CD4-positive, alpha-beta T cell (primary cell): ENCODE measurements at regions not wholly inside any gene's neighbourhood (a gene's known extent, or its start where the extent isn't known, plus 50 kb on each side); places are given as distances from the start of the nearest gene placed in this dataset.

ENCODE experiments used
- ATAC-seq: fragments of 200-7000 bp; cut with Tn5 transposase; one replicate; pipeline ENCODE4 v1.10.0; 2022; ENCODE audit warnings: mild to moderate bottlenecking; ENCODE audit not compliant: poor library complexity
- CTCF ChIA-PET: fragments of 350-600 bp; sonication (Branson Sonifier 250); formaldehyde crosslinking; loops from one replicate; lab custom pipeline; 2021; ENCODE audit warnings: antibody characterized with exemption, inconsistent platforms; lab: Charles Lee
- POLR2A ChIA-PET: fragments of 350-600 bp; sonication (Branson Sonifier 250); formaldehyde crosslinking; loops from one replicate; lab custom pipeline; 2021; ENCODE audit warnings: antibody characterized with exemption, inconsistent platforms; lab: Charles Lee
- DNase-seq, 14 experiments: peaks; one replicate each; pipeline ENCODE4 v3.0.0-alpha.2; 2013 to 2020; ENCODE audit warnings: mixed read lengths in 2 of 14
- H3K27ac ChIP-seq, 2 donors: one replicate each; pipeline versions ENCODE4 v1.5.1 to v1.7.0; 2013; ENCODE audit warnings: low read length in 2 of 2, low read depth in 1 of 2, mild to moderate bottlenecking in 1 of 2
- H3K27me3 ChIP-seq, 2 experiments: 1 replicate in 1 of 2; 2 replicates in 1 of 2; pipeline versions ENCODE4 v1.6.1 to v1.7.0; 2013; ENCODE audit warnings: low read length in 2 of 2, control low read depth in 1 of 2, mild to moderate bottlenecking in 1 of 2, moderate library complexity in 1 of 2; ENCODE audit not compliant: insufficient read depth in 2 of 2, control insufficient read depth in 1 of 2
- H3K36me3 ChIP-seq: one replicate; pipeline ENCODE4 v1.6.1; 2013; ENCODE audit warnings: low read length, control low read depth; ENCODE audit not compliant: insufficient read depth
- H3K4me1 ChIP-seq: one replicate; pipeline ENCODE4 v1.6.1; 2013; ENCODE audit warnings: low read length, control low read depth; ENCODE audit not compliant: insufficient read depth
- H3K4me3 ChIP-seq: one replicate; pipeline ENCODE4 v1.5.1; 2013; ENCODE audit warnings: mild to moderate bottlenecking, low read length, moderate library complexity
- H3K9me3 ChIP-seq, 2 experiments: 1 replicate in 1 of 2; 2 replicates in 1 of 2; pipeline versions ENCODE4 v1.6.1 to v1.7.0; 2013; ENCODE audit warnings: low read length in 2 of 2, mild to moderate bottlenecking in 2 of 2, control low read depth in 1 of 2, moderate library complexity in 1 of 2; ENCODE audit not compliant: control insufficient read depth in 1 of 2, insufficient read depth in 1 of 2
- H3K27ac Mint-ChIP-seq: one replicate; pipeline ENCODE4 v1.8.0; 2020; ENCODE audit warnings: mixed read lengths
- H3K27me3 Mint-ChIP-seq: one replicate; pipeline ENCODE4 v1.8.0; 2021; ENCODE audit warnings: mixed read lengths
- H3K36me3 Mint-ChIP-seq: one replicate; pipeline ENCODE4 v1.8.0; 2021; ENCODE audit warnings: low read depth, mixed read lengths
- H3K4me1 Mint-ChIP-seq: one replicate; pipeline ENCODE4 v1.8.0; 2021; ENCODE audit warnings: low read depth, mixed read lengths
- H3K4me3 Mint-ChIP-seq: one replicate; pipeline ENCODE4 v1.8.0; 2020; ENCODE audit warnings: mild to moderate bottlenecking, mixed read lengths
- H3K9me3 Mint-ChIP-seq: one replicate; pipeline ENCODE4 v1.8.0; 2020; ENCODE audit warnings: mixed read lengths
- intact Hi-C, 2 experiments: fragments of 100-400 bp; cut with DNase I in 1 of 2; cut with micrococcal nuclease in 1 of 2; formaldehyde crosslinking; loops; one replicate each; pipeline versions ENCODE4 v1.15.1 to v1.9.0; 2023 to 2025; cut with DNase I, micrococcal nuclease
- TF ChIP-seq, protein P1 (sequence below): fragments of 200-600 bp; IDR thresholded peaks from one replicate; pipeline ENCODE4 v1.8.0; 2022; ENCODE audit warnings: antibody characterized with exemption, mild to moderate bottlenecking

DNA sequence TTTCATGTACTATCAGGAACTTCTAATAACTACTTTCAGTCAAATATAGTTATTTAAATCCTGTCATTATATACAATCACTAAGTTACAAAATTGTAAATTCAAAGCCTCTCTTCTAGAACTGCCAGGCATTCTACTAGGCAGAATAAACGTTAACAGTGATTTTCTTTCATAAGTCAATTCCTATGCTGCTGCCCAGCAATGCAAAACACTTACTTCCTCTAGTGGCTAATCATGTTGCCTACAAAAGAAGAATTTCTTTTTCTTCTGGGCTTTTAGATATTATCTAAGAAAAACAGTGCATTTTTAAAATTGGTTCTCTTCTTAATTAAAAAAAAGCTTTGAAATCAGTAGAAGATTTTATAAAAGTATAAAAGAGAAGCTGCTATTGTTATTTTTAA, 509.8 kb upstream of the ADAMTS5 start:
- intact Hi-C loops: no loop called here

DNA sequence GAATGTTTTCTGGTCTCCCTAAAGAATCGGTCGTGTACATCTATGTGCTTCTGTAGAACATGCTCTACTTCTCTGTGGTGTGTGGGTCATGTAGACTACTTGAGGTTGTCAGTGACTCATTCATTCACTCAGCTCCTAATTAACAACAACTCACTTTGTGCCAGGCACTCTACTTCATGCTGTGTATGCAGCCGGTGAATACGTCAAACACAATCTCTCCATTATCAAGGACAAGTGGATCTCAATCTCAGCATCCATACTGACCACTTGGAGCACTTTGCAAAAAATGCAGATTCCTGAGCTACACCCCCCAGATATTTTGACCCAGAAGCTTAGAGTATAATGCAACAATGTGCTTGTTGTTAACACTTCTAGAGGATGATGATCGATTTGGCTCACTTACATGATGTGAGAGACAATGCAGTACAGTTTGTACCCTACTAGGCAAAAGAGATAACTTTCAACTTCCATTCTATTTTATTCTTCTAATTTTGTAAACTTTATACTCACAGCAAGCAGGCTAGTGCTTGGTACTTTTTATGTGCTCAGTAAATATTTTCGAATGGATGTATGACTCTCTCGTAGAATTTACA, 508.6 kb upstream of the ADAMTS5 start:
- Histone ChIP-seq H3K4me3 (no peak overlapping the region), H3K27ac (no peak overlapping the region), H3K4me1 (no peaks in the 10 kb centered on the region), H3K27me3 (no peaks in the 10 kb centered on the region), H3K36me3 (no peaks in the 10 kb centered on the region), H3K9me3 (peaks cover 0 to 6% of the 10 kb centered on the region in 2 experiments)
- ChIA-PET POLR2A (no interaction called here), CTCF (no interaction called here)
- DNase-seq (no peak), ATAC-seq (no peak)
- no peaks in the 10 kb centered on the region for H3K4me1 Mint-ChIP-seq
- no peaks in the 10 kb centered on the region for H3K36me3 Mint-ChIP-seq
- H3K4me3 Mint-ChIP-seq: no peak overlapping the region
- intact Hi-C loops: no loop called here
- TF ChIP-seq, protein P1, sequence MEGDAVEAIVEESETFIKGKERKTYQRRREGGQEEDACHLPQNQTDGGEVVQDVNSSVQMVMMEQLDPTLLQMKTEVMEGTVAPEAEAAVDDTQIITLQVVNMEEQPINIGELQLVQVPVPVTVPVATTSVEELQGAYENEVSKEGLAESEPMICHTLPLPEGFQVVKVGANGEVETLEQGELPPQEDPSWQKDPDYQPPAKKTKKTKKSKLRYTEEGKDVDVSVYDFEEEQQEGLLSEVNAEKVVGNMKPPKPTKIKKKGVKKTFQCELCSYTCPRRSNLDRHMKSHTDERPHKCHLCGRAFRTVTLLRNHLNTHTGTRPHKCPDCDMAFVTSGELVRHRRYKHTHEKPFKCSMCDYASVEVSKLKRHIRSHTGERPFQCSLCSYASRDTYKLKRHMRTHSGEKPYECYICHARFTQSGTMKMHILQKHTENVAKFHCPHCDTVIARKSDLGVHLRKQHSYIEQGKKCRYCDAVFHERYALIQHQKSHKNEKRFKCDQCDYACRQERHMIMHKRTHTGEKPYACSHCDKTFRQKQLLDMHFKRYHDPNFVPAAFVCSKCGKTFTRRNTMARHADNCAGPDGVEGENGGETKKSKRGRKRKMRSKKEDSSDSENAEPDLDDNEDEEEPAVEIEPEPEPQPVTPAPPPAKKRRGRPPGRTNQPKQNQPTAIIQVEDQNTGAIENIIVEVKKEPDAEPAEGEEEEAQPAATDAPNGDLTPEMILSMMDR: no peak
- H3K27ac Mint-ChIP-seq: no peak overlapping the region
- H3K9me3 Mint-ChIP-seq: peaks cover 8% of the 10 kb centered on the region
- no peaks in the 10 kb centered on the region for H3K27me3 Mint-ChIP-seq

More for the DNA sequence above, 509.8 kb upstream of the ADAMTS5 start:
- Mint-ChIP-seq H3K27ac (no peak overlapping the region), H3K4me1 (no peaks in the 10 kb centered on the region), H3K27me3 (no peaks in the 10 kb centered on the region), H3K36me3 (no peaks in the 10 kb centered on the region), H3K4me3 (no peak overlapping the region), H3K9me3 (peaks cover 10% of the 10 kb centered on the region)
- ChIA-PET CTCF (no interaction called here), POLR2A (no interaction called here)
- Histone ChIP-seq H3K27me3 (no peaks in the 10 kb centered on the region), H3K9me3 (peaks cover 0 to 6% of the 10 kb centered on the region in 2 experiments), H3K4me3 (no peak overlapping the region), H3K27ac (no peak overlapping the region), H3K4me1 (no peaks in the 10 kb centered on the region), H3K36me3 (no peaks in the 10 kb centered on the region)
- ATAC-seq (no peak), DNase-seq (no peak)
- TF ChIP-seq, protein P1: no peak

DNA sequence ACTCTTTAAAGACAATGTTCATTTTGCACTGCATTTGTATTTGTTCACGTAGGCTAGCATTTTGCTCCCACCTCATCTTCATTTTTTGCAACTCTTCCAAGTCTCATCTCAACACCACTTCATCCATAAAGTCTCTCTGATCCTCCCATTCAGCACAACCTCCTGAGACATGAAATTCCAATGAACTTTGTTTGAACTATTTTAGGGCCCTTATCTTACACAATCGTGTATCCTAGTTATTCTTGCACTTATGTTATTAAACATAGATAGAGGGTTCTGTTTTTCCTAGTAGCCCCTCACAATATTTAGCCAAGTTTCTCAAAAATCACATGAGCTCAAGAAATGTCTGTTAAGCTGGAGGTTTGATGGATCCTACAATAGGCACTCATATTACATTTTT, 500.5 kb upstream of the ADAMTS5 start:
- H3K4me3 ChIP-seq: no peak overlapping the region
- H3K27ac ChIP-seq: no peak overlapping the region
- Mint-ChIP-seq H3K4me1 (no peaks in the 10 kb centered on the region), H3K36me3 (no peaks in the 10 kb centered on the region), H3K9me3 (peaks cover 5% of the 10 kb centered on the region), H3K27ac (no peak overlapping the region), H3K27me3 (no peaks in the 10 kb centered on the region), H3K4me3 (no peak overlapping the region)
- DNase-seq (no peak), ATAC-seq (no peak)
- CTCF ChIA-PET: no interaction called here
- H3K9me3 ChIP-seq: peaks cover 0 to 3% of the 10 kb centered on the region in 2 experiments
- H3K36me3 ChIP-seq: no peaks in the 10 kb centered on the region
- intact Hi-C loops: no loop called here
- no peaks in the 10 kb centered on the region for H3K27me3 ChIP-seq
- POLR2A ChIA-PET: no interaction called here
- TF ChIP-seq, protein P1: no peak
- H3K4me1 ChIP-seq: no peaks in the 10 kb centered on the region
